HG03196 (cell line): ENCODE measurements at regions not wholly inside any gene's neighbourhood (a gene's known extent, or its start where the extent isn't known, plus 50 kb on each side); places are given as distances from the start of the nearest gene placed in this dataset.
A peak's percentile ranks its signal among the peaks of the same experiment; 100 is the strongest.

Experiments
- ATAC-seq: cut with Tn5 transposase; IDR thresholded peaks from one replicate; pipeline ENCODE4 v1.9.1; 2021; ENCODE audit not compliant: unreplicated experiment

- ATAC-seq = no peak
These were observed 50.5 kb upstream of the FBRSL1 start for GRCh38 chr12:132439333-132439904.

- ATAC-seq = no peak
These were observed 51.2 kb upstream of the FBRSL1 start for GRCh38 chr12:132438726-132439125.

- ATAC-seq = no peak
These were observed 51.8 kb upstream of the FBRSL1 start for GRCh38 chr12:132437943-132438700.

DNA sequence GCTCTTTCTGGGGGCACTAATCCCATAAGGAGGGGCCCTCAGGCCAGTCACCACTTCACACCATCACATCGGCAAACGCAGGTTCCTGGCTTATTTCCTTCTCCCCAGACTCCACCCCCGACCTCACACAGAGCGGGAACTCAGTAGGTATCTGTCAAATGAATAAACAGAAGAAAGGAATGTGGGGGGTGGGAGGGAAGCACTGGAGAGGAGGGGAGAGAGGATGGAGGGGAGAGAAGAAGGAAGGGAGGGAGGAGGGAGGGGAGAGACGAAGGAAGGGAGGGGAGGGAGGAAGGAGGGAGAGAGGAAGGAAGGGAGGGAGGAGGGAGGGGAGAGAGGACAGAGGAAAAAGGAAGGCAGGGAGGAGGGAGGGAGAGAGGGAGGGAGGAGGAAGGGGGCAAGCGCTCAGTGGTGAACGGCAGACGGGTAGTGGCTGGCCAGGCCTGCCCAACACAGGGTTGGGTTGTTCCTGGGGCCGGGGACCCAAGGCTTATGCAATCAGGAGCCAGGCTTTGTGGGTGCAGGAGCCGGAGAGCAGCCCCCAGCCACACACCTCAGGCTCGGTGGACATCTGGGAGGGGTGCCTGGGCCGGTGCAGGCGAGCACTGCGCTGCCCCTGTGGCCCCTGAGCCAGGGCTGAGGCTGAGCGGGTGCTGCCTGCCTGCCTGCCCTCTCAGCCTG is 52.6 kb upstream of the FBRSL1 start:
- no peak for ATAC-seq

- ATAC-seq = no peak
These were observed 53.1 kb upstream of the FBRSL1 start for GRCh38 chr12:132436791-132437251.

GRCh38 chr12:132435486-132436187 is 54.3 kb upstream of the FBRSL1 start:
- no peak for ATAC-seq

DNA sequence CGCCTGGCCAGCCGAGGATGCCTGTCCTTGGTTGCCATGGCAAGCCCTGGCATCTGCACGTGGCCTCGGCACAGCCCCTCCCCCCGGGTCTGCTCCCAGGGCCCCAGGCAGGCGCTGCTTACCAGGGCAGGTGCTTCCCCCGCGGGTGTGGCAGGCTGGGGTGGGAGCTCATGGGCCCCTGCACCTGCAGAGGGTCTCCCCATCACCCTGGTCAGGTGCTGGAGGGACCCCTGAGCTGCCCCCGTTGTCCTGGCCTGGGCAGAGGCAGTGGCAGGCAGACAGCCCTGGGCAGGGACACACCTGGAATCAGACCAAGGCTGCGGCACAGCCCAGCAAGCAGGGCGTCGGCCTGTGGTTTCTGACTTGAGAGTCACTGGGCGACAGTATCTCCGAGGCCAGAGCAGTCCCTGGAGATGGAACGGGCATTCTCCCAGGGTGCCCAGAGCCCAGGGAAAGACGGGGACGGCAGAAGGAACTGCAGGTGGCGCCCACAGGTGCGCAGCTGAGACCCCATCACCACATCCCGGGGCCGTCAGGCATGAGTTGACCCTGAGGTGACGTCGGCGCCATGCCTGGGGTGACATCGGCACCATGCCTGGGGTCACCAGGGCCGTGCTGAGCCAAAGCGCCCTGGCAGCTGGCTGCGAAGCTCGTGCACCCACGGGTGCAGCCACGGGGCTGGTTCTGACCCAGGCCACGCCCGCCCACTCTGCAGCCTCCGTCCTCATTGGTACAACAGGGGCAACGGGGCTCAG is 56.1 kb upstream of the FBRSL1 start:
- ATAC-seq = no peak

DNA sequence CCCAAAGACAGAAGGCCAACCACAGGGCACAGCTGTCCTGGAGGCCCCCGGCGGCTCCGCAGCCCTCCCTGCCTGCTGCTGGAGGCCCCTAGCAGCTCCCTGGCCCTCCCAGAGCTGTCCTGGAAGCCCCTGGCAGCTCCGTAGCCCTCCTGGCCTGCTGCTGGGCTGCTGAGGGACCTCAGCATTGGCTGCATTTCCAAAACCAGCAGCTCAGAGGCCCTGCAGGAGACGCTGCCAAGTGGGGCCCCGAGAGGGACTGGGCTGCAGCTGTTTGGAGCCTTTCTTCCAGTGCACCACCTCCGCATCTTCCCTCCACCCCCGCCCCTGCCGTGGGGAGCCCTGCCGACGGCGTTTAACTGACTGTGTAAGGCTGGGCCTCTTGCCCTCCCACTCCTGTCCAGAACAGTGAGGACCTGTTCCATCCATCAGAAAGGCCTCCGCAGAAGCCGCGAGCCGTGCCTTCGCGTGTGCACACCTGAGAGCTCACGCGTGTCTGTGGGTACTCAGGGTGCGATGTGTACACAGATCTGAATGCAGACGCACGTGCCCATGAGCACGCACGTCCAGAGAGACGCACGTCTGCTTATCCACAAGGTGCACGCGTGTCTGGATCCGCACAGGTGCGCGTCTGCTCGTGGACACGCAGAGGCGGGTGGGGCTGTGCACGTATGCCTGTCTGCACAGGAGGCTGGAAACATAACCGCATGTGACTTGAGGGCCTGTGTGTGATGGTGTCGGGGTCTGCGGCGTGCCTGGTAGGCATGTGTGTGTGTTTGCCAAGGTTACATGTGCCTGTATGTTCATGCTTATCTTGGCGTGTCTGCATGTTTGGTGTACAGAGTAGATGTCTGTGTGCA is 57.0 kb upstream of the FBRSL1 start:
- ATAC-seq = no peak

DNA sequence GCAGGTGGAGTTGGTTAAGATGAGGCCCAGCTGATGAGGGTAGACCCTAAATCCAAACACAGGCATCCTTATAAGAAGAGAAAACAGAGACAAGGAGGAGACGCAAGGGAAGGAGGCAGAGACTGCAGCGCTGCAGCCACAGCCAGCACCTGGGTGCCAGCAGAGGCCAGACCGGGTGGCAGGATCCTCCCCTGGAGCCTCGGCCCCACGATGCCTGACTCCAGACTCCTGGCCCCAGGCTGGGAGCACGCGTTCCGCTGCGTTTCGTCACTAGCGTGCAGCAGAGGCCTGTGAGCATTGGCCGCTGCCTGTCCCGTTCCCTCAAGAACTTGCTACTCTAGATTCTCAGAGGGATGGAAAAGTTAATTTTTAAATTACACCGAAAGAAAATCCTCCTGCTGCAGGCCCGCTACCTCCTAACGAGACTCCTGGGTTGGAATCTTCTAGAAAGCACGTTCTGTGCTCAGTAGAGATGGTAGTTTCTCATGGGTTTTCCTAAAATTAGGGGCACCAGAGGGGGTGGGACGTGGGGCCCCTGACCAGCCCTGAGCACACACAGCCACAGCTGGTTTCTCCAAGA is 57.7 kb upstream of the FBRSL1 start:
- no peak for ATAC-seq

DNA sequence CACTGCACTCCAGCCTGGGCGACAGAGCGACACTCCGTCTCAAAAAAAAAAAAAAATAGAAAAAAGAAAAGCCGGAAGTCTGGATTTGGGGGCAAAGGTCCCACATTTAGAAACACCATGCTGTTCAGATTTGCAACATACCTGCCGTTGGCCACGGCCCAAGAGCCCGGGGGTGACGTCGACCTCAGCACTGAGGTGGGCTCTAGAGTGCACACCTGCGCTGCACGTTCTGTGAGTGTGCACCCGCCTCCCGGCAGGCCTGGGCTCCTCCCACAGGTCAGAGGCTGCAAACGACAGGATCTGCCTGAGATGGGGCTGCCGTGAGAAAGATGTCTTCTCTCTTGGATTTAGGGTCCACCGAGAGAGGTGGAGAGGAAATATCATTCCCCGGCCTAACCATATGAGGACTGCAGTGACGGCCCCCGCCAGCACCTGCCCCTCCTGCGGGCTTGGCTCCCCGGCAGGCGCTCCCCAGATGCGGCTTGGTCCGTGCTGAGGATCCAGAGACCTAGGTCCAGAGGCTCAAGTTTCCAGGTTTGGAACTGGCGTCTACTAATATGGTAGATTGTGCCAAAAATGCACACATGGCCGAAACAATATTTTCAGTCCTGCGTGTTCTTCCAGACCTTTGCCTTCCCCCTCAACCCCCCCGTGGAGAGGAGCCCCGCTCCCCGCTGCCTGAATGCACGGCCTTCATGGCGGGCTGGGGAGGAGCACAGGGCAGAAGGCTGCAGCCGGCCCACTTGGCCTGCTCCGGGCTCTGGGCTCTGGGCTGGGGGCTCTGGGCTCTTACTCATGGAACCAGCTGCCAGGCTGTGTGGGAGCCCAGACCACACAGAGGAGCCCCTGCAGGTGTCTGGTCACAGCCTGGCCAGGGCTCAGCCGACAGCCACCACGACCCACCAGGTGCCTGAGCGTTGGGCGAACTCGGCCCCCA is 58.8 kb upstream of the FBRSL1 start:
- no peak for ATAC-seq

DNA sequence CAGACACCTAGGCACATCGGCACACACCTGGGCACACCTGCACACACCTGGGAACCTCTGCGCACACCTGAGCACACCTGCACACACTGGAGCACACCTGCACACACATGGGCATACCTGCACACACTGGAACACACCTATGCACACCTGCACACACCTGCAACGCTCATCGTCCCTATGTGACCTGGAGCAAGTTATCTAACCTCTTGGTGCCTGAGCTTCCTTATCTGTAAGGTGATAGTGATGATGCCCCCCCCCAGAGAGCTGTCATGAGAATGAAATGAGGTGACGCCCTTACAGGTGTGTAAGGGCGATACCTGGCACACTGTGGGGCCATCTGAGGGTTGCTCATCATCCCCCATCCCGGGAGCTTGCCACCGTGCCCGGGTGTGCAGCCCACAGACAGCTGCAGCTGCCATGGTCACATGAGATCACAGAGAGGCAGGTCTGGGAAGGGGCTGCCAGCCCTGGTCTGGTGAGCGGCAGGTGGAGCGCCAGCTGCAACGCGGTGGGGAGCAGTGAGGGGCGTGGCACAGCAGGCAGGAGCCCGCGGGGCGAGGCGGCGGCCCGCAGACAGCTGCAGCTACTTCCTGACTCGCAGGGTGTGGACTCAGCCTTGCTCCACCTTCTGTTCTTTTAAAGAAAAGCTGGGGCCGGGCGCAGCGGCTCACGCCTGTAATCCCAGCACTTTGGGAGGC is 59.9 kb upstream of the FBRSL1 start:
- peak; percentile 60 for ATAC-seq

DNA sequence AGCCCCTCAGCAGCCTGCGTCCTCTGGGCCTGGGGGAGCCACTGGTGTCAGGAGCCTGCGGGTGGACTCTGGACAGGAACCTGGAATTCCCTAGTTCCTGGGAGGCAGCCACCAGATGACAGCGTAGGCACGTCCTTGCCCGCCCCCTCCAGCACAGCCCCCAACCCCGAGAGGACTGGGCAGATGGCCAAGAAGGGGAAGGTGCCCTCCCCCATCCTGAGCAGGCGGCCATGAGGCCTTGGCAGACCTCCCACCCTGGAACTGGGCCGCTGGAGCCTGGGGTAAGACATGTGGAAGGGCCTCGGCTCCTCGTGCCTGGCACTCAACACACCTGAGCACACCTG is 60.4 kb upstream of the FBRSL1 start:
- ATAC-seq = no peak

DNA sequence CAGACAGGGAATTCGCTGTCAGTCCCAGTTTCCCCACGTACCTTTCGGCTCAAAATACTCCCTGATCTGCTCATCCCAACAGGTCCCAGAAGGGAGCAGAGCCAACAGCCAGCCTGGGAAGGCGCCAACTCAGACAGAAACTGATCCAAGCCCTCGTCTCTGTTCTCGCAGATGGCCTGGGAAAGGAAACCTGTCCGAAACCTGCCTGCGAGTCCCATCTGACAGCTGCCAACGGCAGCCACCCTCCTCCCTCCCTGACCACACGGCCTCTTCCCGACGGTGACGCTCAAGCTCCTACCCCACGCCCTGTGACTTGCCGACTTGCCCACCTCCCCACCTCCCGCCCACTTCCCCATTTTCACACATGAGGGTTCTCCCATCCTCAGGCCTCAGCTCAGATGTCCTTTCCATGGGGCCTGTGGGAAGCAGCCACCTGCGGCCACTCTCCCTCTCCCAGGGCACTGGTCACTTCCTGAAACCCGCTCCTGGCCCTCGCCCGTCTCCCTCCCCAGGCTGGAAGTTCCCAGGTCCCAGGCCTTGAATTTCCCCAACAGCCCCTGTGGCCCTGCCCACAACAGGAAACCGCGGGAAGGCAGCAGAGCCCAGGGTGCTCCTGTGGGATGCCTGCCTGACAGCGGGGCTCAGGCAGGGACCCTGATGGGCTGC is 60.9 kb upstream of the FBRSL1 start:
- ATAC-seq = no peak

DNA sequence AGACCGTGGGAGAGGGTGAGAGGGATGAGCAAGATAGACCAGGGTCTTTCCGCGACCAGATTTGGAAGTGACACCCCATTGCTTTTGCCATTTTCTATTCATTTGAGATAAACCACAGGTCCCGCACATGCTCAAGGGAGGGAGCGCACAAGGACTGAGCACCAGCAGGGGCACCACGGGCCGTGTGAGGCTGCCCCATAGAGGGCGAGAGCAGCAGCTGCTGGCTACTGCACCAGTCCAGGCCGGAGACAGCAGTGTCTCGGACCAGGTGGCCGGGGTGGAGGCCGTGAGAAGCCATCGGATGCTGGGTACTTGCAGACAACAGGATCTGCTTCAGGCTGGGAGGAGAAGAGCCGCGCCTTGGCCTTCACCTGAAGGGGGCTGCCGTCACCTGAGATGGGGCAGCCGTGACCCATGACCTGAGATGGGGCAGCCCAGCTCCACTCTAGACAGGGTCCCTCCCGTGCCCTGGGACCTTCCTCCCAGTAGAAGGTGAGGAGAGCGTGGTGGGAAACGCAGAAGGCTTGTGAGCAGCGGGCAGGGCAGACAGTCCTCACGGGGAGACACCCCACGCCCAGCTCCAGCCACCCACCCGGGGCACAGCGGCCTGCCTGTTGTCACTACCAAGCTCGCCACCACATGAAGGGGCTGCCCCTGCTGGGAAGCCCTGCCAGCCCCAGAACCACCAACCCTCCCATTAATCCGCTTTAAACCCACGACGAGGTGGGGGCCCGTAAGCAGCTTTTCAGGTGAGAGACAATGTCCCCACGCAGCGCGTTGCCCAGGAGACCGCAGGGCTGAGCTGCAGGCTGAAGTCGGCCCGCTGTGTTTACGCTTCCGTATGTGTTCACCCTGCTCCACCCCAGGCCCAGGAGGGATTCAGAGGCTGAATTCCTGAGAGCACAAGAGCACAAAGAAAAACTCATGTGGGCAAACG is 61.7 kb upstream of the FBRSL1 start:
- ATAC-seq = no peak

DNA sequence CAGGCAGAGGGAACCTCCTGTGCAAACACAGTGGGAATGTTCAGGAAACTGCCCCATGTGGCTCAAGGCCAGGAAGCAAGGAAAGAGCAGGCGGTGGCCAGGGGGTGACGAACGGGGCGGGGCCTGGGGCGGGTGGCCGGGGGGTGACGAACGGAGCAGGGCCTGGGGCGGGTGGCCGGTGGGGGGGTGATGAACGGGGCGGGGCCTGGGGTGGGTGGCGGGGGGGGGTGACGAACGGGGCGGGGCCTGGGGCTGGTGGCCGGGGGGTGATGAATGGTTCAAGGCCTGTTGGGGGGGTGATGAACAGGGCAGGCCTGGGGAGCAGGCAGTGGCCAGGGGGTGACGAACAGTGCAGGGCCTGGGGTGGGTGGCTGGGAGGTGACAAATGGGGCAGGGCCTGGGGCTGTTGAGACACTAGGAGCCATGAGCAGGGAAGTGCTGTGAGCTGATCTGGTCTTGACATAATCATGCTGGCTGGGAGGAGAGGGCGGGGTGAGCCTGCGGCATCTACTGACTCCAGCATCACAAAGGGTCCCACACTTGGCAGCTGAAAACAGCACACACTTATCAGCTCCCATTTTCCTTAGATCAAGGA is 62.7 kb upstream of the FBRSL1 start:
- no peak for ATAC-seq
